Testis (tissue), 2 donors: ENCODE measurements at regions not wholly inside any gene's neighbourhood (a gene's known extent, or its start where the extent isn't known, plus 50 kb on each side); places are given as distances from the start of the nearest gene placed in this dataset.

Experiments
- DNase-seq: peaks from one replicate; pipeline ENCODE4 v3.0.0-alpha.2; 2019
- H3K27ac ChIP-seq, 2 donors: fragments of 200-600 bp; sonication (generic); one replicate each; pipeline ENCODE4 v1.5.1; 2019
- H3K27me3 ChIP-seq: fragments of 200-600 bp; sonication (generic); one replicate; pipeline ENCODE4 v1.5.1; 2019
- H3K36me3 ChIP-seq: fragments of 200-600 bp; sonication (generic); one replicate; pipeline ENCODE4 v1.5.1; 2017; ENCODE audit warnings: low read depth; ENCODE audit errors: missing control alignments
- H3K4me1 ChIP-seq: fragments of 200-600 bp; sonication (generic); one replicate; pipeline ENCODE4 v1.5.1; 2019
- H3K4me3 ChIP-seq, 2 donors: fragments of 200-600 bp; sonication (generic); one replicate each; pipeline ENCODE4 v1.5.1; 2017 to 2019
- H3K9me3 ChIP-seq: fragments of 200-600 bp; sonication (generic); one replicate; pipeline ENCODE4 v1.5.1; 2017
- POLR2A ChIP-seq: fragments of 450-650 bp; IDR thresholded peaks from one replicate; pipeline ENCODE4 v1.6.1; 2017; ENCODE audit warnings: antibody characterized with exemption, mild to moderate bottlenecking, moderate library complexity
- WGBS, 2 donors: methylation state at CpG; one replicate each; pipeline ENCODE4 v1.1.5; 2018; 5-methylcytosine and 5-hydroxymethylcytosine counted together
- intact Hi-C: fragments of 100-400 bp; cut with DNase I; formaldehyde crosslinking; loops from one replicate; pipeline ENCODE4 v1.15.1; 2023; ENCODE audit warnings: low total_unique reads
- TF ChIP-seq, protein P1 (sequence below), 3 experiments: fragments of 450-650 bp in 2 of 3; fragments of 200-600 bp in 1 of 3; sonication (generic) in 1 of 3; IDR thresholded peaks; one replicate each; pipeline ENCODE4 v1.5.1; 2016 to 2019; ENCODE audit warnings: antibody characterized with exemption in 3 of 3, mild to moderate bottlenecking in 2 of 3, moderate library complexity in 1 of 3

DNA sequence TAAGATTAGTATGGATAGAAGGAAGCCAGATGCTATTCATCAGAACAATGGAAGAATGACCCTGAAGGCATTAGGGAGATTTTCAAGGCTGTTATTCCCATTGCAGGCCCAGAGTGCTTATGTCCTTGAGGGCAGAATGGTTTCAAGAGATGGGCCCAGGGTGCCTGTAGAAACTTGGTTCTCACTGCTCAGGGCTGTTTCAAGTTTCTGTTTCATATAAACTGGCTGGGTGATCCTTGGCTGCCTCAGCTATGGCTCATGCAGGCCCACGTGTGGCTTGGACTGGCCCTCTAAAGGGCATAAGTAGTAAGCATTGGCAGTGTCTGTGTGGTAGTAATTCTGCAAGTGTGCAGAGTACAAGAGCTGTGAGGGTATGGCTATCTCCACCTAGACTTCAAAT is 540.9 kb upstream of the MAN1A1 start:
- WGBS, 2 donors, result 25 to 69% methylated on average over 1 of the region's 1 CpG
- DNase-seq, result no peak

DNA sequence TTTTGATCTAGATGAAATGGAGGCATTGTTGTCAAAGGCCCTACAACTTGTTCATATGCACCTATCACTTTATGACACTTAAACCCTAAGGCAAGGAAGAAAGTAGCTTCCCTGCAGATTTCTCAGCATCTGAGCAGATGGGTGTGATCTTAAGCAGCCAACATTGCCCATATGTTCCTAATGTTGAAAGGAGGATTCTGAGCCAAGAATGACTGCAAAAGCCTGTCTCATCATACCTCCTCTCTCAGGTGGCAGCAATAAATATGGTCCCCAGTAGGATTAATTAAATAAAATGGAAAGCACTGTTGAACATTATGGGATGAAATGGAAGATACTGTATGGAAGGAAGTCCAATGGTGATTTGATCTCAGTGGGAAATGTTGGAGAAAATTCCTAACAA is 538.1 kb upstream of the MAN1A1 start:
- H3K4me1 ChIP-seq, result no peaks in the 10 kb centered on the region
- no peak for DNase-seq
- TF ChIP-seq, protein P1, sequence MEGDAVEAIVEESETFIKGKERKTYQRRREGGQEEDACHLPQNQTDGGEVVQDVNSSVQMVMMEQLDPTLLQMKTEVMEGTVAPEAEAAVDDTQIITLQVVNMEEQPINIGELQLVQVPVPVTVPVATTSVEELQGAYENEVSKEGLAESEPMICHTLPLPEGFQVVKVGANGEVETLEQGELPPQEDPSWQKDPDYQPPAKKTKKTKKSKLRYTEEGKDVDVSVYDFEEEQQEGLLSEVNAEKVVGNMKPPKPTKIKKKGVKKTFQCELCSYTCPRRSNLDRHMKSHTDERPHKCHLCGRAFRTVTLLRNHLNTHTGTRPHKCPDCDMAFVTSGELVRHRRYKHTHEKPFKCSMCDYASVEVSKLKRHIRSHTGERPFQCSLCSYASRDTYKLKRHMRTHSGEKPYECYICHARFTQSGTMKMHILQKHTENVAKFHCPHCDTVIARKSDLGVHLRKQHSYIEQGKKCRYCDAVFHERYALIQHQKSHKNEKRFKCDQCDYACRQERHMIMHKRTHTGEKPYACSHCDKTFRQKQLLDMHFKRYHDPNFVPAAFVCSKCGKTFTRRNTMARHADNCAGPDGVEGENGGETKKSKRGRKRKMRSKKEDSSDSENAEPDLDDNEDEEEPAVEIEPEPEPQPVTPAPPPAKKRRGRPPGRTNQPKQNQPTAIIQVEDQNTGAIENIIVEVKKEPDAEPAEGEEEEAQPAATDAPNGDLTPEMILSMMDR (IDR thresholded peaks at IDR 0.05), result no peak
- TF ChIP-seq POLR2A, result no peak
- no peak overlapping the region for H3K27ac ChIP-seq
- no peaks in the 10 kb centered on the region for H3K9me3 ChIP-seq
- no peaks in the 10 kb centered on the region for H3K36me3 ChIP-seq
- intact Hi-C loops, result no loop called here
- H3K27me3 ChIP-seq, result no peaks in the 10 kb centered on the region
- H3K4me3 ChIP-seq, result no peak overlapping the region

More for the DNA sequence above, 540.9 kb upstream of the MAN1A1 start:
- TF ChIP-seq, protein P1 (IDR thresholded peaks at IDR 0.05), result no peak
- TF ChIP-seq POLR2A, result no peak
- intact Hi-C loops, result no loop called here
- no peaks in the 10 kb centered on the region for H3K36me3 ChIP-seq
- H3K27ac ChIP-seq, result no peak overlapping the region
- no peaks in the 10 kb centered on the region for H3K4me1 ChIP-seq
- no peaks in the 10 kb centered on the region for H3K9me3 ChIP-seq
- H3K27me3 ChIP-seq, result no peaks in the 10 kb centered on the region
- no peak overlapping the region for H3K4me3 ChIP-seq

DNA sequence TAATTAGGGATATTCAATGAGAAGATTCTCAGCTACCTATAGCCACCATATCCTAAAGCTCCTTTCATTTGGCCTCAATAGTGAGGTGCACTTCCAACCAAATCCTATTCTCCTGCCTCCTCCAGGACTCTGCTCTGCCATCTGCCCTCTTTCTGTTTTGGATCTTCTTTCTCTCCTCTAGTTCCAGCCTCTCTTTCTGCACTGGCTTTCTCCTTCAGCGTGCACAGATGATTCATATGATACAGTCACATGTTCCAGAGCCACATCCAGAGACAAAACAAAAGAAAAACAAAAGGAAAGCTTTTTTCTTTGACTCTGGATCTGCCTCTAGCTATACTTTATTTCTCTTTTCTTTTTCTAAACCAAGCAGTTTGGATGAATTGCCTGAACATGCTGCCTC is 531.9 kb upstream of the MAN1A1 start:
- DNase-seq, result no peak
- TF ChIP-seq, protein P1 (IDR thresholded peaks at IDR 0.05), result no peak
- no peak for TF ChIP-seq POLR2A
- no peak overlapping the region for H3K27ac ChIP-seq
- H3K9me3 ChIP-seq, result no peaks in the 10 kb centered on the region
- no peak overlapping the region for H3K4me3 ChIP-seq
- no peaks in the 10 kb centered on the region for H3K27me3 ChIP-seq
- intact Hi-C loops, result no loop called here
- H3K4me1 ChIP-seq, result no peaks in the 10 kb centered on the region
- H3K36me3 ChIP-seq, result no peaks in the 10 kb centered on the region
- WGBS, 2 donors, result 47 to 67% methylated on average over 1 of the region's 1 CpG

DNA sequence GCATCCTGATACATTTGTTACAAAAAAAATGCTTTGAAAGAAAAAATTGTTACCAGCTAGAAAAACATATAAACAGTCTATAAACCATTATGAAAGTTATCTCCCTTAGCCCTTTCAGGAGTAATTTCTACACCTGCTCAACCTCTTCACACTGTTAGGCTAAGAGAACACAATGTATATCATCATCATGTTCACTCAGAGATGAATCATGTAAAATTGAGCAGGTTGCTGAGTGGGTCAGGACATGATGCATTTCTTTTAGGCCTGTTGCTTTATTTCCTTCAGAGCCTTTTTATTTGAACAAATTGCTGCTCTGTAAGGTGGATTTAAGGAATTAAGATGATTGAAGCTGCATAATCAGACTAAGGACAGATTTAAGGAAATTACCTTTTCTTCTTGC is 531.3 kb upstream of the MAN1A1 start:
- TF ChIP-seq POLR2A, result no peak
- H3K4me3 ChIP-seq, result no peak overlapping the region
- no peak overlapping the region for H3K27ac ChIP-seq
- no peaks in the 10 kb centered on the region for H3K4me1 ChIP-seq
- no peaks in the 10 kb centered on the region for H3K36me3 ChIP-seq
- DNase-seq, result no peak
- H3K9me3 ChIP-seq, result no peaks in the 10 kb centered on the region
- no peaks in the 10 kb centered on the region for H3K27me3 ChIP-seq
- intact Hi-C loops, result no loop called here

DNA sequence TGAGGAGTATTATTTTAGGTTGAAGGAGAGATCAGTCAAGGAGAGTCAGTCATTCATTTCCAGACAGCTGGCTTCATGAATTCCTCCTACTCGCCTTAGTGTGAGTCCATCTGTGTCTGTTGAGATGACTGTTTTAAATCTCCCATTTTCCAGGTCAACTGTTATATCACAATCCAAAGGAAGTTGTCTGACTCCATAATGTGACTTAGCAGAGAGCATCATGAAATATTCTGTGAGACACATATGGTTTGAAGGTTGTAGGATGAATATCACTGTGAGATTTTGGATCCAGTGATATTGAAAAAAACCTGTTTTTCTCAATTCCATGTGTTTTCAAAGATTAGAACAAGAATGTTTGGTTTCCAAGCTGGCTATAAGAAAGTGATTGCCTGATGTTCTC is 530.2 kb upstream of the MAN1A1 start:
- Histone ChIP-seq H3K9me3 (no peaks in the 10 kb centered on the region), H3K4me3 (no peak overlapping the region), H3K27me3 (no peaks in the 10 kb centered on the region), H3K36me3 (no peaks in the 10 kb centered on the region), H3K4me1 (no peaks in the 10 kb centered on the region), H3K27ac (no peak overlapping the region)
- 0 to 70% methylated on average over 1 of the region's 1 CpG for WGBS, 2 donors
- DNase-seq, result no peak
- intact Hi-C loops, result no loop called here
- no peak for TF ChIP-seq POLR2A
- TF ChIP-seq, protein P1 (IDR thresholded peaks at IDR 0.05), result no peak
